ENCODE measurements at regions not wholly inside any gene's neighbourhood (a gene's known extent, or its start where the extent isn't known, plus 50 kb on each side); places are given as distances from the start of the nearest gene placed in this dataset.
A peak's percentile ranks its signal among the peaks of the same experiment; 100 is the strongest.

DNA sequence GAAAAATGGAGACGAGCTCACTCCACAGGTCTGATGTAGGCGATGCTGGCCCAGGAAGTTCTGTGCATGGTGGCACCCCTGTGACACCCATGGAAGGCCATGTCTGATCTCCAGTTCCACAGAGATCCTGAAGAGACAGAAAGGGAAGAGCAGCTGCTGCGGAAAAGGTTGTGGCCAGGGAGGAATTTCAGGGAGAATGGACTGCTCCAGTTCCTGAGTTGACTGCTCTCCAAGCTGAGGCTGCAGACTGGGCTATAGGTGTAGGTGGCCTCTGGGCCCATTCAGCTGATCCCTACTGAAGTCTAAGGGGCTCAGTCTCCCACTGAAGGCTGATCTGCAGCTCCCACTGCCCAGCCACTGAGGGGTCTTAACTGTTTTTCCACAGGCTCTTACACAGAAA lies 89.2 kb downstream of the ETS2 start:
- TF ChIP-seq Cebpa-rat (IDR thresholded peaks at IDR 0.05), result no peak
- Histone ChIP-seq H4K20me1 (no peaks in the 10 kb centered on the region), H3K4me1 (peaks cover 7% of the 10 kb centered on the region), H3K4me3 (no peak overlapping the region), H3K4me2 (no peak overlapping the region), H3K27ac (no peak overlapping the region), H3K36me3 (no peaks in the 10 kb centered on the region), H3K9ac (no peak overlapping the region), H3K9me3 (no peaks in the 10 kb centered on the region), H3K27me3 (no peaks in the 10 kb centered on the region)

DNA sequence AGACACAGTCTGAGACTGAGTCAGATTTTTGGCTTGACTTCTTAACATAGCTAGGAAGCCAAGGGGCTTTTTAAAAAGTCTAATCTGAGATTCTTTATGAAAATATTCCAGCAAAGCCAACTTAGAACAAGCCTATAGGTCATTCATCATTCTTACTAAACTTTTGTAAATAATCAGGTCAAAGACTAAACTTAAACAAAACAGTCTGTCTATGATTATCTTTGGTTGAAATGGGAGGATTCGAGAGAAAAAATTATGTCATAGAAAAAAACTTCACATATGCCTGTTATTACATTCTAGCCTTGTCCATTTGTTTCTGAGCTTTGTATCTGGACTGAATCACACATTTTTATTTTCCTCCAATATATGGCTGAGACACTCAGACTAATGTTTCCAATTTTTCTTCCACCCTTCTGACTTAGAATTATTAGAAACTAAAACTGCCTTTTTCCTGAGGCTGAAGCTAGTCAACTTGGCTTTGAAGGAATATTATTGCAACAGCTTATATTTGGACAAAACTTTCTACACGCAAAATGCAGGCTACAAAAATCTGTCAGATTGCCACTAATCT lies 83.3 kb downstream of the ETS2 start:
- H3K9ac ChIP-seq, result no peak overlapping the region
- no peak for TF ChIP-seq Cebpa-rat (IDR thresholded peaks at IDR 0.05)
- H3K27me3 ChIP-seq, result no peaks in the 10 kb centered on the region
- H3K4me3 ChIP-seq, result no peak overlapping the region
- H3K4me1 ChIP-seq, result no peaks in the 10 kb centered on the region
- no peak overlapping the region for H3K4me2 ChIP-seq
- no peak overlapping the region for H3K27ac ChIP-seq
- H3K36me3 ChIP-seq, result peaks cover 8% of the 10 kb centered on the region; the same call in 1 of the 2 replicates
- no peaks in the 10 kb centered on the region for H4K20me1 ChIP-seq
- peaks cover 33% of the 10 kb centered on the region for H3K9me3 ChIP-seq

DNA sequence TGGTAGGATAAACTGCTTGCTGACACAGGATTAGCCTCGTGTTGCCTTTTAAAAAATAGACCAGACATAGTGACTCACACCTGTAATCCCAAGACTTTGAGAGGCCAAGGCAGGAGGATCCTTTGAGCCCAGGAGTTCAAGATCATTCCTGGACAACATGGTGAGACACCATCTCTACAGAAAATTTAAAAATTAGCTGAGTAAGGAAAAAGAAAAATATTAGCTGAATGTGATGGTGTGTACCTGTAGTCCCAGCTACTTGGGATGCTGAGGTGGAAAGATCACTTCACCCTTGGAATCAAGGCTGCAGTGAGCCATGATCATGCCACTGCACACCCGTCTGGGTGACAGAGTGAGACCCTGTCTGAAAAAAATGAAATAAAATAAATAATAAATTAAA lies 82.0 kb downstream of the ETS2 start:
- no peaks in the 10 kb centered on the region for H4K20me1 ChIP-seq
- H3K9ac ChIP-seq, result no peak overlapping the region
- H3K4me2 ChIP-seq, result no peak overlapping the region
- H3K4me3 ChIP-seq, result 0 out of 2 replicates have a peak overlapping the region, but pooled peaks have one; percentile 16
- H3K27ac ChIP-seq, result no peak overlapping the region
- H3K9me3 ChIP-seq, result peaks cover 41% of the 10 kb centered on the region
- no peaks in the 10 kb centered on the region for H3K4me1 ChIP-seq
- H3K36me3 ChIP-seq, result peaks cover 8% of the 10 kb centered on the region; the same call in 1 of the 2 replicates
- no peak for TF ChIP-seq Cebpa-rat (IDR thresholded peaks at IDR 0.05)
- no peaks in the 10 kb centered on the region for H3K27me3 ChIP-seq

DNA sequence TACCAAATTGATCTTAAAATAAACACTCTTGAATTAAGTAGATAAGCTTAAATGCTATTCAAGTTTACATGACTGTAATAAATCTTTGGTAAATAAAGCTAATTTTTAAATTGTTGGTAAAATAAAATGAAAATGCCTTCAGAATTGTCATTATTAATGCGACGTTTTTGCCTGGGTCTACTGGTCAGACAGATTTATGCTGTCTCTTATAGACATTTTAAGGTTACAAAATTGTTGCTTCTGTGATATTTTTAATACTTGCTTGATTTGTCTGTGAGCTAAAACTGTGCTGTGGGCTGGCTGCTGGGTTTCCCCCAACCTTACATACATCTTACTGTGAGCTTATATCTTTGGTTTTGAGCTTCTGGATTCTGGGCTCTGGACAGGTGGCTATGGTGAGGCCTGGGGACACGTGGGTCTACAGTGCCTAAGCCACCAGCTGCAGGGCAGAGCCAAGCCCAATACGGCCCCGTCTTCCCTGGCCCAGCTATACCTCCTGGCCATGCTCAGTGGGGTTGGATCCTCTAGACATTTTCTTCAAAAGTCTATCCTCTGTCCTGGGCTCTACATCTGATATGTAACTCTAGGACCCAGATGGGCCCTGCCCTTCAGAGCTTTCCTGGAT lies 81.4 kb downstream of the ETS2 start:
- peaks cover 8% of the 10 kb centered on the region; the same call in 1 of the 2 replicates for H3K36me3 ChIP-seq
- H3K27ac ChIP-seq, result no peak overlapping the region
- no peak for TF ChIP-seq Cebpa-rat (IDR thresholded peaks at IDR 0.05)
- peaks cover 45% of the 10 kb centered on the region for H3K9me3 ChIP-seq
- H3K4me1 ChIP-seq, result no peaks in the 10 kb centered on the region
- H3K9ac ChIP-seq, result no peak overlapping the region
- H3K27me3 ChIP-seq, result no peaks in the 10 kb centered on the region
- H3K4me3 ChIP-seq, result peak overlapping the region; percentile 16; the same call in 1 of the 2 replicates
- H4K20me1 ChIP-seq, result no peaks in the 10 kb centered on the region
- H3K4me2 ChIP-seq, result no peak overlapping the region

DNA sequence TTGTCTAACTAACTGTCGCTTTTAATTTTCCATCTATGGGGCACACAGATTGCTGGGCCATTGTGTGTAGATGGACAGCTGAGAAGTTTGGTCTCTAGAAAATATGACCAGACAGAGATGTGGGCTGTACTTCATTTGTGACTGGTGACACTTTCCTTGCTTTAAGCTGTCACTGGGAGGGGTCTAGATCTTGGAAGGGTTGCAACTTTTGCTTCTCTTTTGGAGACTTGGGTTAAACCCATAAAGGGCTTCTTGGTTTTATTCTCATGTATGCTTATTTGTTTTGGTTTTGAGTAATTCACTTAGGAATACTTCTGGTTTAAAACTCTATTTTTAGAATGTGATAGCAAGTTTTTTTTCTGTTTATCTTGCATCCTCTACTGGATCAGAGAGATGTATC lies 80.2 kb downstream of the ETS2 start:
- no peak overlapping the region for H3K4me2 ChIP-seq
- H3K4me3 ChIP-seq, result no peak overlapping the region
- no peaks in the 10 kb centered on the region for H4K20me1 ChIP-seq
- TF ChIP-seq Cebpa-rat (IDR thresholded peaks at IDR 0.05), result no peak
- no peaks in the 10 kb centered on the region for H3K4me1 ChIP-seq
- no peak overlapping the region for H3K9ac ChIP-seq
- H3K9me3 ChIP-seq, result peaks cover 50% of the 10 kb centered on the region
- H3K36me3 ChIP-seq, result peaks cover 8% of the 10 kb centered on the region; the same call in 1 of the 2 replicates
- no peak overlapping the region for H3K27ac ChIP-seq
- H3K27me3 ChIP-seq, result no peaks in the 10 kb centered on the region

DNA sequence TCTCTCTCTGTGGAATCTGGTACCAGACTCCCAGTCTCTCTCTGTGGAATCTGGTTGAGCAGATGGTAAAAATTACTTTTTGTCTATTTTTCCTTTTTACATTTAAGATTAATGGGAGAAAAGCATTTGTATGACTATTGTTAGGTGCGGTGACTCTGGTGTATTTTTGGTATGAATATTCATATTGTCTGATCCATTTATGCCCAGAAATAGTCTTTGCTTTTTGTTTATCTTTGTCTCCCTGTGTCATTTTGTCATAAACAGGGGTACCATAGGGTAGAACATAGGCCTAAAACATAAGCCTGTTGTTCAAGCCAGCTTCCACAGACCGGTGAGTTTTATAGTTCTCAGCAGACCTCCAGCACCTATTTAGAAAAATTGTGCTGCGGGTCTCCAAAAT lies 78.7 kb downstream of the ETS2 start:
- H3K36me3 ChIP-seq, result peaks cover 8% of the 10 kb centered on the region; the same call in 1 of the 2 replicates
- H3K4me1 ChIP-seq, result no peaks in the 10 kb centered on the region
- no peak overlapping the region for H3K4me3 ChIP-seq
- peaks cover 61% of the 10 kb centered on the region for H3K9me3 ChIP-seq
- H3K9ac ChIP-seq, result no peak overlapping the region
- H3K27me3 ChIP-seq, result no peaks in the 10 kb centered on the region
- no peak overlapping the region for H3K4me2 ChIP-seq
- TF ChIP-seq Cebpa-rat (IDR thresholded peaks at IDR 0.05), result no peak
- H3K27ac ChIP-seq, result no peak overlapping the region
- H4K20me1 ChIP-seq, result no peaks in the 10 kb centered on the region

DNA sequence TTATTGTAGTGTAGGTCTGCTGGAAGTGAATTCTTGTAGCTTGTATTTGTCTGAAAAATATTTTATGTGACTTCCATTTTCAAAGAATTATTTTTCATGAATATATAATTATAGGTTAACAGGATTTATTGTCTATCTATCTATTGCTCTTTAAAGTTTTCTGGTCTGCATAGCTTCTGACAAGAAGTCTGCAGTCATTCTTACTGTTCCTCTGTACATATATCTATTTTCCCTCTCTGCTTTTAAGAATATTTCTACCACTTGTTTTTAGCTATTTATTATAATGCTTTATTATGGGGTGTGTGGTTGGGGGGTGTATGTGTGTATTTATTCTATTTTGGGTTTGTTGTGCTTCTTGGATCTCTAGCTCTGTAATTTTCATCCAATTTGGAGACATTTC lies 77.4 kb downstream of the ETS2 start:
- peaks cover 61% of the 10 kb centered on the region for H3K9me3 ChIP-seq
- no peak for TF ChIP-seq Cebpa-rat (IDR thresholded peaks at IDR 0.05)

DNA sequence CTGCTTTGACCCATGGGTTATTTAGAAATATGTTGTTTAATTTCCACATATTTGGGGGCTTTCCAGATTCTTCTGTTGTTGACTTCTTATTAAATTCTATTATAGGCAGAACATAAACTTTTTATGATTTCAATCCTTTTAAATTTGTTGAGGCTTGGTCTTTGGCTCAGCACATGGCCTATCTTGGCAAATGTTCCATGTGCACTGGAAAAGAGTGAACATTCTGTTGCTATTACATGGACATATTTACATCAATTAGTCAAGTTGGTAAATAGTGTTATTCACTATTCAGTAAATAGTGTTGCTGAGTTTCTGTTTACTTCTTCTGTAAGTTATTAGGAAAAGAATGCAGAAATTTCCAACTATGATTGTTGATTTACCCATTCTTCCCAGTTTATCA lies 75.4 kb downstream of the ETS2 start:
- H3K4me1 ChIP-seq, result peaks cover 8% of the 10 kb centered on the region
- no peak overlapping the region for H3K27ac ChIP-seq
- TF ChIP-seq Cebpa-rat (IDR thresholded peaks at IDR 0.05), result no peak
- no peaks in the 10 kb centered on the region for H3K36me3 ChIP-seq
- no peak overlapping the region for H3K9ac ChIP-seq
- H3K4me2 ChIP-seq, result no peak overlapping the region
- H3K9me3 ChIP-seq, result peaks cover 42% of the 10 kb centered on the region
- no peaks in the 10 kb centered on the region for H4K20me1 ChIP-seq
- H3K4me3 ChIP-seq, result no peak overlapping the region
- H3K27me3 ChIP-seq, result no peaks in the 10 kb centered on the region

More for the DNA sequence above, 77.4 kb downstream of the ETS2 start:
- Histone ChIP-seq H3K4me2 (no peak overlapping the region), H3K4me3 (no peak overlapping the region), H4K20me1 (no peaks in the 10 kb centered on the region), H3K9ac (no peak overlapping the region), H3K36me3 (peaks cover 8% of the 10 kb centered on the region; the same call in 1 of the 2 replicates), H3K4me1 (peaks cover 6% of the 10 kb centered on the region), H3K27ac (no peak overlapping the region), H3K27me3 (no peaks in the 10 kb centered on the region)

DNA sequence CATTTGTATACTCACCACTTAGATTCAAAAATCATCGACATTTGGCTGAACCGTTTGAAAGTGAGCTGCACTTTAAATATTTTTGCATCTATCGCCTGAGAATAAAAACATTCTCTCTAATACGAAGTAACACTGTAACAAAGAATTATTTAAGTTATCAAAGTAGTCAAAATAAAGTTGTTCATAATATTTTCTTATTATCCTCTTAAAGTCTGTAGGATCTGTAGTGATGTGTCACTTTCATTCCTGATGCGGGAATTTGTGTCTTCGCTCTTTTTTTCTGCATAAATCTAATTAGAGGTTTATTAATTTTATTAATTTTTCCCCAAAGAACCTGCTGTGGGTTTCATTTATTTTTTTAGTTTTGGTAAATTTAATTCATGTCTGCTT lies 74.8 kb downstream of the ETS2 start:
- H4K20me1 ChIP-seq, result no peaks in the 10 kb centered on the region
- no peak overlapping the region for H3K9ac ChIP-seq
- no peak for TF ChIP-seq Cebpa-rat (IDR thresholded peaks at IDR 0.05)
- H3K4me1 ChIP-seq, result peaks cover 8% of the 10 kb centered on the region
- H3K27ac ChIP-seq, result no peak overlapping the region
- H3K9me3 ChIP-seq, result peaks cover 37% of the 10 kb centered on the region
- no peak overlapping the region for H3K4me2 ChIP-seq
- H3K4me3 ChIP-seq, result no peak overlapping the region
- no peaks in the 10 kb centered on the region for H3K36me3 ChIP-seq
- no peaks in the 10 kb centered on the region for H3K27me3 ChIP-seq

DNA sequence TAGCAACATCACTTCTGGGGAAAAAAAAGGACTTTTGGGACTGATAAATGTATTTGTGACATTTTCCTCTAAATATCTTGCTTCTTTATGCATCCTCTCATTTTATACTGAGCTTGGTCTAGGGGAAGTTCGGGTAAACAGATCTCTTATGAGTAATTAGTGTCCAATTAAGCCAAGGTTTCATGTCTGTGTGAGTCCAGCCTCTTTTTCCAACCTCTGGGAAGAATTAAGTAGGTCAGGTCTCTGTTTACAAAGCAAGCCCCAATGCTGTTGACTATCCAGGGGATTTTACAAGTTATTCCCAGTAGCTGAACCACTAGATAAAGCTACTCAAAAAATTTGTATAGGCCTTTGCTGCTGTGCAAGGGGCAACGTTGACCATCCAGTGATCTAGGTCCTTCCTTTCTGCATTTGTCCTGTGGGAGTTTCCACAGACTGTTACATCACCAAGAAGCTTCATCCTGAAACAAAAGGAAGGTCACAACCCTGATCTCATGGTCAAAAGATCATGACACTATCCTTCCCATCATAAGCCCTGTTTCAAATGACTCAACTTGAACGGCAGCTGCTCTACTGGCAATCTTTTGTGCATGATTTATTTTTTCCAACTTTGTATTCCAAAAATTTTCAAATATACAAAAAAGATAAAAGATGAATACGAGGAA lies 74.3 kb downstream of the ETS2 start:
- no peaks in the 10 kb centered on the region for H3K36me3 ChIP-seq
- H3K9ac ChIP-seq, result no peak overlapping the region
- peaks cover 33% of the 10 kb centered on the region for H3K9me3 ChIP-seq
- no peak overlapping the region for H3K4me3 ChIP-seq
- no peak overlapping the region for H3K27ac ChIP-seq
- H3K4me1 ChIP-seq, result peaks cover 8% of the 10 kb centered on the region
- H4K20me1 ChIP-seq, result no peaks in the 10 kb centered on the region
- H3K27me3 ChIP-seq, result no peaks in the 10 kb centered on the region
- no peak overlapping the region for H3K4me2 ChIP-seq
- no peak for TF ChIP-seq Cebpa-rat (IDR thresholded peaks at IDR 0.05)

Data from BLaER1 (cell line).